ENCODE measurements at regions not wholly inside any gene's neighbourhood (a gene's known extent, or its start where the extent isn't known, plus 50 kb on each side); places are given as distances from the start of the nearest gene placed in this dataset.

DNA sequence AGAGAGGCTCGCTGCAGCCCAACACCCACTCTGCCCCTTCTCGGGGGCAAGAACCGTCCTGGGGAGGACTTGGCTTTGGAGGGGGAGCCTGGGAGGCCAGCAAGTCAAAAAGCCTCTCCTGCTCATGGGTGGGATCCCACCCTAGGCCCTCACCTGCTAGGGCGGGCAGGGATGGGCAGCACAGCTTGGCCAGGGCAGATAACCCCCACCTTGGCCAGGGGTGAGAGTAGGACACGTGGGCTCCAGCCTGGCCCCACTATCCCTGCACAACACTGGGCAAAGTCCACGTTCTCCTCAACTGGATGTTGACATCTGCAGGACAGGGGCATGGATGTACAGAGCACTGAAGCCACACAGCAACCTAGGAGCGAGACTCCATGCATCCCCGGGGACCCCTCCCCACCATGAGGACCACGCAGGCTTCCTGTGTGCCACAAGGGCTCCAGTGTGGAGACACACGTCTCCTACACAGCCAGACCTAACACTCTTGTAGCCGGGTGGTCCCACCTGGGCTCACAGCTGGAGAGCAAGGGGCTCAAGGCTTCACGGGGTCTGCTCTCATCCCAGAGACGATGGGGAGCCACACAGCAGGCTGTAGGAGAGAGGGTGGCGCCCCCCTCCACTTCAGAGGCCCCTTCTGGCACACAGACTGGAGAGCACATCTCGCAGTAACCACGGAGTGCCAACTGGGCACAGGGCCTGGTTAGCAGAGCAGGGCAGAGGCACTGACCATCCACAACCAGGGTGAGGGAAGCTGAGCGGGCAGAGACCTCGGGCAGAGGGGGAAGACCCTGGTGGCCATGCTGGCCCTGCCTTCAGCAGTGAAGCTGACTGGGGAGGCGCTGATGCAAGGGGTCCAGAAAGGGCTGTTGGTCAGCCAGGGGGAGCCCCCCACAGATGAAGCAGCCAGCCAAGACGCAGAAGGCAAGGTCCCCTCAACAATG lies 171.1 kb downstream of the CRYBB2 start (continued):
- no peak for TF ChIP-seq ZNF462 (CRISPR knock-in tag; IDR thresholded peaks at IDR 0.05)
- no peak for TF ChIP-seq POLR2AphosphoS5 (IDR thresholded peaks at IDR 0.05; ENCODE audit: low read depth)
- TF ChIP-seq, protein P1, sequence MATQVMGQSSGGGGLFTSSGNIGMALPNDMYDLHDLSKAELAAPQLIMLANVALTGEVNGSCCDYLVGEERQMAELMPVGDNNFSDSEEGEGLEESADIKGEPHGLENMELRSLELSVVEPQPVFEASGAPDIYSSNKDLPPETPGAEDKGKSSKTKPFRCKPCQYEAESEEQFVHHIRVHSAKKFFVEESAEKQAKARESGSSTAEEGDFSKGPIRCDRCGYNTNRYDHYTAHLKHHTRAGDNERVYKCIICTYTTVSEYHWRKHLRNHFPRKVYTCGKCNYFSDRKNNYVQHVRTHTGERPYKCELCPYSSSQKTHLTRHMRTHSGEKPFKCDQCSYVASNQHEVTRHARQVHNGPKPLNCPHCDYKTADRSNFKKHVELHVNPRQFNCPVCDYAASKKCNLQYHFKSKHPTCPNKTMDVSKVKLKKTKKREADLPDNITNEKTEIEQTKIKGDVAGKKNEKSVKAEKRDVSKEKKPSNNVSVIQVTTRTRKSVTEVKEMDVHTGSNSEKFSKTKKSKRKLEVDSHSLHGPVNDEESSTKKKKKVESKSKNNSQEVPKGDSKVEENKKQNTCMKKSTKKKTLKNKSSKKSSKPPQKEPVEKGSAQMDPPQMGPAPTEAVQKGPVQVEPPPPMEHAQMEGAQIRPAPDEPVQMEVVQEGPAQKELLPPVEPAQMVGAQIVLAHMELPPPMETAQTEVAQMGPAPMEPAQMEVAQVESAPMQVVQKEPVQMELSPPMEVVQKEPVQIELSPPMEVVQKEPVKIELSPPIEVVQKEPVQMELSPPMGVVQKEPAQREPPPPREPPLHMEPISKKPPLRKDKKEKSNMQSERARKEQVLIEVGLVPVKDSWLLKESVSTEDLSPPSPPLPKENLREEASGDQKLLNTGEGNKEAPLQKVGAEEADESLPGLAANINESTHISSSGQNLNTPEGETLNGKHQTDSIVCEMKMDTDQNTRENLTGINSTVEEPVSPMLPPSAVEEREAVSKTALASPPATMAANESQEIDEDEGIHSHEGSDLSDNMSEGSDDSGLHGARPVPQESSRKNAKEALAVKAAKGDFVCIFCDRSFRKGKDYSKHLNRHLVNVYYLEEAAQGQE (IDR thresholded peaks at IDR 0.05; ENCODE audit: unreplicated experiment): no peak
- no peak for TF ChIP-seq EZH2 (IDR thresholded peaks at IDR 0.05; ENCODE audit: low read depth, unreplicated experiment)
- TF ChIP-seq ZNF114 (CRISPR knock-in tag; IDR thresholded peaks at IDR 0.05): no peak
- TF ChIP-seq NANOG (IDR thresholded peaks at IDR 0.05; ENCODE audit: borderline replicate concordance): no peak
- TF ChIP-seq JUNB (IDR thresholded peaks at IDR 0.05; ENCODE audit: unreplicated experiment): no peak
- TF ChIP-seq CREB1 (CRISPR knock-in tag; IDR thresholded peaks at IDR 0.05; ENCODE audit: low read depth): no peak

Data from GM23338 (cell line).